Esophagus squamous epithelium (tissue), 4 donors: ENCODE measurements at regions not wholly inside any gene's neighbourhood (a gene's known extent, or its start where the extent isn't known, plus 50 kb on each side); places are given as distances from the start of the nearest gene placed in this dataset.

ENCODE experiments used
- POLR2A ChIP-seq, 4 donors: fragments of 450-650 bp; IDR thresholded peaks; one replicate each; pipeline ENCODE4 v1.6.1; 2017; ENCODE audit warnings: antibody characterized with exemption in 4 of 4, mild to moderate bottlenecking in 4 of 4, moderate library complexity in 3 of 4
- TF ChIP-seq, protein P1 (sequence below), 6 experiments: fragments of 450-650 bp in 4 of 6; fragments of 200-600 bp in 2 of 6; sonication (generic) in 2 of 6; IDR thresholded peaks; one replicate each; pipeline ENCODE4 v1.5.1; 2016 to 2019; ENCODE audit warnings: antibody characterized with exemption in 6 of 6, mild to moderate bottlenecking in 4 of 6, moderate library complexity in 4 of 6

DNA sequence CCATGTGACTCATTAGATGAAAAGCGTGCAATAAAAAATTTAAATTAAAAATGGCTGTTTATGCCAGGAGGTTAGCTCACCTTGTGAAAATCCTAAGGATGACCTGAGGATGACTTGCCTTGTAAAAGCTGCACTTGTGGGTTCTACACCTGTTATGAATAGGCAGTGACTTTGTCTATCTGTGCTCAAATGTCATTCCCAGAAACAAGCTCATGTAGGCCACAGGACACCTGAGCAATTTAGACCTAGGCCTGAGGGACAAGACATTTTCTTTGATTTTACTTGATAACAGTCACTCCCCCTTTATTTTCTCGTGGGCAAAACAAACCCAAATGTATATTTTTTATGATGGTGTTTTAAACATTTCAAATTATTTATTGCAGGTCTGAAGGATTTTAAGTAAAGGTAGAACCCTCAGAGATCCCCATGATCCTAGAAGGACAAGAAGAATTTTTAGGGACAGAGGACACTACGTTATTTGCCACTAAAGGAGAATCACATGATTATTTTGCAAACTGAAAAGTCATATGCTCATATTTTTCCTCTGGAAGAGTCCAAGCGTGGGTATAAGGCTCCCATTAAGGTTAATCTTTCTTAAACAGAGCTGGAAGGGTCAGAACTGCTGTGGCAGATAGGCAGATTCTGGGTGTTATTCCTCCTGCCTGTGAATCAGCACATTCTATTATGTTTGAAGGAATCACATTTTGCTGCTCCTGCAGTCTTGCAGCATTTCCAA is 277.5 kb upstream of the MAN1A1 start:
- TF ChIP-seq, protein P1, sequence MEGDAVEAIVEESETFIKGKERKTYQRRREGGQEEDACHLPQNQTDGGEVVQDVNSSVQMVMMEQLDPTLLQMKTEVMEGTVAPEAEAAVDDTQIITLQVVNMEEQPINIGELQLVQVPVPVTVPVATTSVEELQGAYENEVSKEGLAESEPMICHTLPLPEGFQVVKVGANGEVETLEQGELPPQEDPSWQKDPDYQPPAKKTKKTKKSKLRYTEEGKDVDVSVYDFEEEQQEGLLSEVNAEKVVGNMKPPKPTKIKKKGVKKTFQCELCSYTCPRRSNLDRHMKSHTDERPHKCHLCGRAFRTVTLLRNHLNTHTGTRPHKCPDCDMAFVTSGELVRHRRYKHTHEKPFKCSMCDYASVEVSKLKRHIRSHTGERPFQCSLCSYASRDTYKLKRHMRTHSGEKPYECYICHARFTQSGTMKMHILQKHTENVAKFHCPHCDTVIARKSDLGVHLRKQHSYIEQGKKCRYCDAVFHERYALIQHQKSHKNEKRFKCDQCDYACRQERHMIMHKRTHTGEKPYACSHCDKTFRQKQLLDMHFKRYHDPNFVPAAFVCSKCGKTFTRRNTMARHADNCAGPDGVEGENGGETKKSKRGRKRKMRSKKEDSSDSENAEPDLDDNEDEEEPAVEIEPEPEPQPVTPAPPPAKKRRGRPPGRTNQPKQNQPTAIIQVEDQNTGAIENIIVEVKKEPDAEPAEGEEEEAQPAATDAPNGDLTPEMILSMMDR (IDR thresholded peaks at IDR 0.05): no peak
- no peak for TF ChIP-seq POLR2A (IDR thresholded peaks at IDR 0.05)
